ENCODE measurements at regions not wholly inside any gene's neighbourhood (a gene's known extent, or its start where the extent isn't known, plus 50 kb on each side); places are given as distances from the start of the nearest gene placed in this dataset.
"Not testable (repeated sequence)": the region's sequence is repeated elsewhere in the genome, so short reads cannot be mapped to it uniquely, and the experiment has no call there.

DNA sequence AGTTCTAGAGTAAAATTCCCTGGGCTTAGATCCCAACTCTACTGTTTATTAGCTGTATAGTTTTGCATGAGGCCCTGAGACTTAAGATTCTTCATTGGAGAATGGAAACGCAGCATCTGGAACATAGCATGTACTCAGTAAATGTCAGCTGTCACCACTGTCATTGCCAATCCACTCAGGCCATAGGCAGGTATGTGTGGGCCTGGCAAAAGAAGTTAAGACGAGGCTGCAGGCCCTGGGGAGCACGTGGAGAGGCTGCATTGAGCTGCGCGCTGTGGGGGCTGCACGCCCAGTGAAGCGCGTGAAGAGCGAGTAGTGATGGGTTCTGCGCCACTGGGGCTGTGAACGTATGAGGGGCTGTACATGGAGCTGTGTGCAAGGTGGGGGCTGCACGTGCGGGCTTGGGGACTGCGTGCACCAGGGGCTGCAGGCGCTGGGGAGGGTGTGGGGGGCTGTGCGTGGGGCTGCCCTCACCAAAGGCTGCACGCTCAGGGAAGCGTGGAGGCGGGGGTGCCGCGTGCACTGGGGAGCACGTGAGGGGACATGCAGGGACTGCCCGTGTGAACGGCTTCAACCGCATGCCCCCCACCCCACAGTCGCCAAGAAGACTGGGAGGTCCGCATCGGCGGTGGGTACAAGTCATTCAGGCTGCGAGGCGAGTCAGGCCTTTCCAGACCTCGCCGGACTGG is 85.5 kb downstream of the PRR15 start:
- DNase-seq (ENCODE audit: extremely low read depth, low read depth, low spot score), result no peak

- DNase-seq (ENCODE audit: extremely low read depth, low read depth, low spot score), result no peak
These were observed 86.2 kb downstream of the PRR15 start for GRCh38 chr7:29649876-29650275.

DNA sequence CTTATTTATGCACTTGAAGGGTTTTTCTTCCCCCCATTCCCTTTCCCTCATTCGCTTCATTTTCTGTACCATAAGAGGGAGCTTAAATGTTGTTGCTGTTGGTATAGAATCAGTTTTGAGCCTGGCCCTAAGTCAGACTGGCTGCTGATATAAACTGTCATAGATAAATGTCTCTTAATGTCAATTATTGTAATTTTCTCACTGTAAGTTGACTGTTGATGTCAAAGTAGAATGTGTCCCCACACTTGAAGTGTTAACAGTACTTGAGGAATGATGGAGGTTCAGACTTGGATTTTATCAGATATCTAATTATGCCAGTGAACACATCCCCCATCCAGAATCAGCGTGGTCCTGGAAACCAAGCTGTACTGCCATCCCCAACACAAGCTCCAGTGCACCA is 87.8 kb downstream of the PRR15 start:
- no peak for DNase-seq (ENCODE audit: extremely low read depth, low read depth, low spot score)

- no peak for DNase-seq (ENCODE audit: extremely low read depth, low read depth, low spot score)
These were observed 88.9 kb downstream of the PRR15 start for GRCh38 chr7:29652556-29652955.

- DNase-seq (ENCODE audit: extremely low read depth, low read depth, low spot score), result not testable (repeated sequence)
These were observed 90.7 kb downstream of the PRR15 start for GRCh38 chr7:29654340-29654739.

DNA sequence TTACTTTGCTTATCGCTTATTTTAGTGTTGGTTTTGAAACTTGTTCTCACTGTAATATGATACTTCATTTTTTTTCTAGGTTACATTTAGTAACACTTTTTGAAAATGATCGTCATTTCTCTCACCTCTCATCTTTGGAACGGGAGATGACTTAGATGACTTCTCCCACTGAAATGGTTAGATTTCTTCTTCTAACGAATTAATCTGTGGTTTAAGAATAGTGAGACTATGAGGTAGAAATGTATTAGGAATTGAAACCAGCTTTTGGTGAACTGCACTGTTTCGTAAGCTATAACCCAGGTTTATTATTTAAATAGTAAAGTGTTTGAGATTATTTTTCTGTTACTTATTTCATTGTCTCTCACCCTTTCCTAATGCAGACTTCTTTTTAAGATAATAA is 93.7 kb downstream of the PRR15 start:
- DNase-seq (ENCODE audit: extremely low read depth, low read depth, low spot score), result no peak

DNA sequence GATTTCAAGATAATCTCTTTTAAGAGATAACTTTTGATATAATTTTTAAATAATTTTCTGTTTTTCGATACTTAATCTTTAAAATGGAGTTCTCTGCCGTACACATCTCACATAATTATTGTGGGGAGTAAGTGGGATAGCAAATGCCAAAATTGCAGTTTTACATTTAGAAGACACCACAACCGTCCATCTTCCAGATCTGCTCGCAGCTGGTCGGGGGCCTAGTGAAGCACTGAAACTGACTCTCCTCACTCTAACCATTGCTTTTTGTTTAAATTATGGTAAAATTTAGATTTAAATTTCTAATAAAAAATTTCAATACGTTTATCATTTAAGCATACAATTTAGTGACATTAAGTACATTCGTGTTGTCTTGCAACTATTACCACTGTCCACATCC is 94.2 kb downstream of the PRR15 start:
- DNase-seq (ENCODE audit: extremely low read depth, low read depth, low spot score), result no peak

DNA sequence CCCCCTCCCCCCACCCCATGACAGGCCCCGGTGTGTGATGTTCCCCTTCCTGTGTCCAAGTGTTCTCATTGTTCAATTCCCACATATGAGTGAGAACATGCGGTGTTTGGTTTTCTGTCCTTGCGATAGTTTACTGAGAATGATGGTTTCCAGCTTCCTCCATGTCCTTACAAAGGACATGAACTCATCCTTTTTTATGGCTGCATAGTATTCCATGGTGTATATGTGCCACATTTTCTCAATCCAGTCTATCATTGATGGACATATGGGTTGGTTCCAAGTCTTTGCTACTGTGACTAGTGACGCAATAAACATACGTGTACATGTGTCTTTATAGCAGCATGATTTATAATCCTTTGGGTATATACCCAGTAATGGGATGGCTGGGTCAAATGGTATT is 95.6 kb downstream of the PRR15 start:
- not testable (repeated sequence) for DNase-seq (ENCODE audit: extremely low read depth, low read depth, low spot score)

- DNase-seq (ENCODE audit: extremely low read depth, low read depth, low spot score), result not testable (repeated sequence)
These were observed 99.3 kb downstream of the PRR15 start for GRCh38 chr7:29662899-29663298.

DNA sequence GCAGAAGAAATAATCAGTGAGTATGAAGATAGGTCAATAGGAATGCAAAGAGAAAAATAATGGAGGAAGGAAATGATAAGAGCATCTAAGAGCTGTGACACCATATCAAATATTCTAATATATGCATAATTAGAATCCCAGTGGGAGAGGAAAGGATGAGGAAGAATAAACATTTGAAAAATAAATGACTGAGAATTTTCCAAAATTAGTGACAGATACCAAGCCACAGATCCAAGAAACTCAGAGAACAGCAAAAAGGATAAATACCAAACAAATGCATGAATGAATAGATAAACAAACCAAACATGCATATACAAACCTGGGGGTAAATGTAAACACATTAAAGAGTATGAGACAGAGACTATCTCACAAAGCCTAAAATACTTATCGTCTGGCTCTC is 101.4 kb downstream of the PRR15 start:
- DNase-seq (ENCODE audit: extremely low read depth, low read depth, low spot score), result not testable (repeated sequence)

DNA sequence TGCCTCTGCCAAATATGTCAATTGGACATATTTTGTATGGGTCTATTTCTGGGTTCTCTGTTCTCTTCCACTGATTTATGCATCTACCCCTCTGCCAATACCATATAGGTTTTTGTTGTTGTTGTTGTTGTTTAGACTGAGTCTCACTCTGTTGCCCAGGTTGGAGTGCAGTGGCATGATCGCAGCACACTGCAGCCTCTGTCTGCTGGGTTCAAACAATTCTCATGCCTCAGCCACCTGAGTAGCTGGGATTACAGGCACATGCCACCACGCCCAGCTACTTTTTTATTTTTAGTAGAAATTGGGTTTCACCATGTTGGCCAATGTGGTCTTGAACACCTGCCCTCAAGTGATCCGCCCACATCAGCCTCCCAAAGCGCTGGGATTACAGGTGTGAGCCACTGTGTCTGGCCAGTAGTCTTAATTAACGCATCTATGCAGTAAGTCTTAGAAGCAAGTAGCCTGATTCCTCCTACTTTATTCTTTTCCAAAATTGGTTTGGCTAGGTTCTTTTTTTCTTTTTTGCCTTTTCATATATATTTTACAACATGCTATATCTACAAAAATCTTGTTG is 103.5 kb downstream of the PRR15 start:
- DNase-seq (ENCODE audit: extremely low read depth, low read depth, low spot score), result not testable (repeated sequence)

GRCh38 chr7:29671286-29671685 is 107.7 kb downstream of the PRR15 start:
- not testable (repeated sequence) for DNase-seq (ENCODE audit: extremely low read depth, low read depth, low spot score)

GRCh38 chr7:29673635-29674034 is 110.0 kb downstream of the PRR15 start:
- DNase-seq (ENCODE audit: extremely low read depth, low read depth, low spot score), result not testable (repeated sequence)

DNA sequence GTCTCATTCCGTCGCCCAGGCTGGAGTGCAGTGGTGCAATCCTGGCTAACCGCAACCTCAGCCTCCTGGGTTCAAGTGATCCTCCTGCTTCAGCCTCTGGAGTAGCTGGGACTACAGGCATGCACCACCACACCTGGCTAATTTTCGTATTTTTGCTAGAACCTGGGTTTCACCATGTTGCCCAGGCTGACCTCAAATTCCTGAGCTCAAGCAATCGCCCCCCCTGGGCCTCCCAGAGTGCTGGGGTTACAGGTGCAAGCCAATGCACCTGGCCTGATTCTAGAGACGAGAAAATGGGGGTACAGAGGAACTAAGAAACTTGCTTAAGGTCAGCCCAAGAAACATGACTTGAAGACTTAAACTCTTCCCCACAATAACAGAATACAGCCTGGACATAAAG is 111.0 kb downstream of the PRR15 start:
- not testable (repeated sequence) for DNase-seq (ENCODE audit: extremely low read depth, low read depth, low spot score)

DNA sequence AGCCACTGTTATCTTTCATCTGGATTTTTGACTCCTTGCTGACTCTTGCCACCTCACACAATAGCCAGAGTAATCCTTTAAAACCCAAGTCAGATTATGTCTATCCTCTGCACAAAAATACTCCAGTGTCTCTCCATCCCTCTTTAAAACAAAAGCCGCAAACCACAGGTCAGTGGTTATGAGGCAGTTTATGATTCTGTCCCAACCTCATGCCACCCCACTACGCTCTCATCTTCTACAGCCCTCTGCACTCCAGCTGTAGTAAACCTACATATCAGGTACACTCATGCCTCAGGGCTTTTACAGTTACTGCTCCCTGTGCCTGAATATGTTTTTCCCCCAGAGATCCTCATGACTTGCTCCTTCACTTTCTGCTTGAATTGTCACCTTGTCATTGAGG is 113.6 kb downstream of the PRR15 start:
- DNase-seq (ENCODE audit: extremely low read depth, low read depth, low spot score), result not testable (repeated sequence)

DNA sequence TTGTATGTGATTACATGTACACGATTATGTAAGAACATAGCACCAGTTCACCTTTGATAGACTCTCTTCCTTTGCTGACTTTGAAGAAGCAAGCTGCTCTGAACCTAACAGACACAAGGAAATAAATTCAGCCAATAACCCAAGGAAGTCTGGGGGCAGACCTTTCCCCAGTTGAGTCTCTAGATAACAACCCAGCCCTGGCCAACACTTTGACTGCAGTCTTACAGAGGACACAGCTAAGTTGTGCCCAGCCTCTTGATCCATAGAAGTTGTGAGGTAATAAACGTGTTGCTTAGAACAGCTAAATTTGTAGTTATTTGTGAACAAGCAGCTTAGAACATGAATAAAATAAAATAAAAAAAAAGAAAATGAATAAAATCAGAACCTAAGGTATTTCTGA is 116.3 kb downstream of the PRR15 start:
- not testable (repeated sequence) for DNase-seq (ENCODE audit: extremely low read depth, low read depth, low spot score)

- not testable (repeated sequence) for DNase-seq (ENCODE audit: extremely low read depth, low read depth, low spot score)
These were observed 117.0 kb downstream of the PRR15 start for GRCh38 chr7:29680601-29681000.

DNA sequence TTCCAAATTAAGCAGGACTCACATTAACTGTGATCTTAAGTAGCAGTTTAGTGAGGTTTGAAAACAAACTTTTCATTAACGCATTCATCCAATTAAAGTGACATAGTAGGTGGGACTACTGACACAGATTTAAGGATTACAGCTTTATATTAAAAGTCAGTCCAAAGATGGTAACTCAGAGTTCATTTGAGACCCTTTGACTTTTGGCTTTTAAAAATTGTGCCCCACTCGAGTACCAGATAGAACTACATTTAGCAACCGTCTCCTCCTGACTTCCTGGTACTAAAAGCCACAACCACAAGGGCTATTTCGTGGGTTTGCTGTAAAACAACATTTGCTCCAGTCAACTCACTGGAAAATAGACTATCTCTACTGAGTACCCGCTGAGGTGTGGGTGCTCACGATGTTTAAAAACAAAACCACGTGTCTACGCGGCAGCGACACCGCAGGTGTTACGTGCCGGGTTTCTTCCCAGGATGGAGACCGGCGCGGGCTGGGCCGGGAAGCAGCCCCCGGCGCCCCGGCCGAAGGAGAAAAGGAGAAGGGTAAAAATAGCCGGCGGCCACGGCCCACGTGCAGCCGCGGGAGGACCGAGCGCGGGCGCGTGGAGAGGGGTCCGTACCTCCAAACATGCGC is 120.6 kb downstream of the PRR15 start:
- DNase-seq (ENCODE audit: extremely low read depth, low read depth, low spot score), result not testable (repeated sequence)

DNA sequence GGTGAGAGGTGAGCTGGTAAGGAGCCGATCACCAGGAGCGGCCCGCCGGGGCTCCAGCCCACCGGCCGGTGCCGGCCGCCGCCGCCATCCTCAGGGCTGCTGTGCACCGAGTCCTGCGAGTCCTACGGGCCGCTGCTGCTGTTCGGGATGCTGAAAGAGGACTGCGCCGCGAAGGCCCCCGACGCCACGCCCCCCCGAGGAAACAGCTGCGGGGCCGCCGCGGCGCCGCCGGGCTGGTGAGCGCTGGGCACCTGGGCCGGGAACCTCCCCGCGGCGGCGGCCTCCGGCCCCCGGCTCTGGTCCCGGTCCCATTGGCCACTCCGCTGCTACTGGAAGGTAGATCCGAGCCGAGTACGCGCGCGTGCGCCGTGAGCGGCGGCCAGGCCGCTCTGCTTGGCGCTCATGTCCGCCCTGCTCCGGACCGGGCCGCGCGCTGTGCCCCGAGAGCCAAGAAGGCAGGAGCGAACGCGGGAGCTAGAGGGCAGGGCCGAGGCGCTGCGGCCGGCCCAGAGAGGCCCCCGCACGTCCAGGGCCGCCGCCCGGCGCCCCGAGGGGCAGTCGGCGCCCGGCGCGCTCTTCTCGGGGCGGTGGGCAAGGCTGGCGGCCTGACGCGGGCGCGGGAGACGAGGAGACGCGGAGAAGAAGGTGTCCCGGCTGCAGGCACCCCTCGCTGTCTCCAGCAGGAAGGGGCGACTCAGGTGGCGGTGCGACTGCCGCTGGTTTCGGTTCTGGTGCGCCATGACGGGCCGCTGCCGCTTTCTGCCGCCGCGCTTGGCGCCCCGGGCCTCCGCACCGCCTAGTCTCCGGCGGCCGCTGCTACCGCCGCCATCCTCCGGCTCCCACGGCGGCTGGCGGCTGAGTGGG is 121.3 kb upstream of the WIPF3 start:
- no peak for DNase-seq (ENCODE audit: extremely low read depth, low read depth, low spot score)

DNA sequence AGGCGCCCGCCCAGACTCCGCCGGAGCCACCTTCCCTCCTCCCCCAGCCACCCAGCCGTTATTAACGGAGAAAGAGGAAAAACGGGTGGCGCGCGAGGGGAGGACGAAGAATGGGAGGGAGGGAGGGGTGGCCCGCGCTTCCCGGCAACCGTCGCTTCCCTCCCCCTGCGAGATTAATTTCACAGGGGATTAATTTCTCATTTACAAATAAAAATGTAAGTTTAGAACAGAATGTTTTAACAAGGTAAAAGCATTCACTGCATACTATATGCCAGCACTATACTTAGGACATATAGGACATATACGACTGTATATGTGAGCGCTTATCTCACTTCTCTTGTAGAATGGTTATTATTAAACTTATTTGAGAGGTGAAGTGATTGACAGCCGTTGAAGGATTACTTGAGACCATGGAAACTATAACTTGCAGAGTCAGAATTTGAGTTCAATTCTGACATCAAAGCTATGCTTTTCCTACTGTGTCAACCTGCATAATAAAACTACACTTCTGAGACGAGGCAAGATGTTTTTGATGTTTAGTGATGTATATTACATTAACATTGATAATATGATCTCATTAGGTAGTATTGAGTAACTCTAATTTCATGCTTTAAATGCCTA is 120.5 kb upstream of the WIPF3 start:
- not testable (repeated sequence) for DNase-seq (ENCODE audit: extremely low read depth, low read depth, low spot score)

- DNase-seq (ENCODE audit: extremely low read depth, low read depth, low spot score), result not testable (repeated sequence)
These were observed 115.8 kb upstream of the WIPF3 start for GRCh38 chr7:29690510-29690909.

Data from glomerular endothelial cell (primary cell).